HEK293T (cell line): ENCODE measurements at regions not wholly inside any gene's neighbourhood (a gene's known extent, or its start where the extent isn't known, plus 50 kb on each side); places are given as distances from the start of the nearest gene placed in this dataset.

Experiments
- CTCF ChIA-PET: fragments of 350-600 bp; formaldehyde crosslinking; extraction: SDS; loops from one replicate; lab custom pipeline; 2021; ENCODE audit warnings: antibody characterized with exemption, inconsistent platforms; lab: Yijun Ruan, JAX
- POLR2A ChIA-PET: fragments of 350-600 bp; formaldehyde crosslinking; extraction: SDS; loops from one replicate; lab custom pipeline; 2020; ENCODE audit warnings: antibody characterized with exemption, inconsistent platforms; lab: Yijun Ruan, JAX
- DNase-seq: peaks from one replicate; pipeline ENCODE4 v3.0.0; 2012; ENCODE audit warnings: mixed read lengths; ENCODE audit errors: extremely low spot score
- ARNT ChIP-seq: fragments of 450-650 bp; IDR thresholded peaks from 2 replicates; pipeline ENCODE4 v1.6.1; 2017; ENCODE audit warnings: mild to moderate bottlenecking
- BHLHE40 ChIP-seq: fragments of 450-650 bp; IDR thresholded peaks from 2 replicates; pipeline ENCODE4 v1.6.1; 2016; ENCODE audit warnings: mild to moderate bottlenecking, moderate library complexity, borderline replicate concordance
- CTBP1 ChIP-seq: fragments of 450-650 bp; IDR thresholded peaks from 2 replicates; pipeline ENCODE4 v1.6.1; 2016; ENCODE audit warnings: borderline replicate concordance
- ELF4 ChIP-seq: fragments of 450-650 bp; IDR thresholded peaks from 2 replicates; pipeline ENCODE4 v1.6.1; 2017; ENCODE audit warnings: antibody characterized with exemption
- FOXA1 ChIP-seq: fragments of 450-650 bp; IDR thresholded peaks from 2 replicates; pipeline ENCODE4 v1.6.1; 2016; ENCODE audit warnings: mild to moderate bottlenecking
- FOXK2 ChIP-seq: fragments of 450-650 bp; IDR thresholded peaks from 2 replicates; pipeline ENCODE4 v1.6.1; 2016; ENCODE audit warnings: mild to moderate bottlenecking
- FOXM1 ChIP-seq: fragments of 450-650 bp; IDR thresholded peaks from 2 replicates; pipeline ENCODE4 v1.6.1; 2017; ENCODE audit warnings: mild to moderate bottlenecking, borderline replicate concordance
- HDGF ChIP-seq: fragments of 450-650 bp; IDR thresholded peaks from 2 replicates; pipeline ENCODE4 v1.6.1; 2017; ENCODE audit warnings: antibody characterized with exemption, borderline replicate concordance
- L3MBTL2 ChIP-seq: fragments of 450-650 bp; conservative IDR thresholded peaks from 2 replicates; pipeline ENCODE4 v1.6.1; 2016; ENCODE audit warnings: mild to moderate bottlenecking
- LEF1 ChIP-seq: fragments of 450-650 bp; IDR thresholded peaks from 2 replicates; pipeline ENCODE4 v1.6.1; 2017; ENCODE audit warnings: mild to moderate bottlenecking, borderline replicate concordance
- NFRKB ChIP-seq: fragments of 450-650 bp; IDR thresholded peaks from 2 replicates; pipeline ENCODE4 v1.6.1; 2016; ENCODE audit warnings: mild to moderate bottlenecking, moderate library complexity
- SP1 ChIP-seq: fragments of 450-650 bp; IDR thresholded peaks from 2 replicates; pipeline ENCODE4 v1.6.1; 2017
- SUZ12 ChIP-seq: fragments of 450-650 bp; IDR thresholded peaks from 2 replicates; pipeline ENCODE4 v1.6.1; 2016; ENCODE audit warnings: mild to moderate bottlenecking
- TARDBP ChIP-seq: fragments of 450-650 bp; IDR thresholded peaks from 2 replicates; pipeline ENCODE4 v1.6.1; 2016
- ZNF384 ChIP-seq: fragments of 450-650 bp; IDR thresholded peaks from 2 replicates; pipeline ENCODE4 v1.6.1; 2016
- TF ChIP-seq, protein P1 (sequence below): fragments of 450-650 bp; IDR thresholded peaks from 2 replicates; pipeline ENCODE4 v1.6.1; 2016

- CTCF ChIA-PET, result interaction anchor here (0.6 to 0.9 kb wide), 2 partner anchors 366 to 921 kb away, joined by 3 to 4 read pairs; no protein-coding TSS in a partner anchor
- POLR2A ChIA-PET, result no interaction called here
- no peak for TF ChIP-seq L3MBTL2
- TF ChIP-seq BHLHE40, result no peak
- no peak for TF ChIP-seq SUZ12
- TF ChIP-seq LEF1, result no peak
- no peak for TF ChIP-seq ZNF384
- no peak for TF ChIP-seq FOXA1
- TF ChIP-seq FOXK2, result no peak
- TF ChIP-seq ELF4, result no peak
- no peak for TF ChIP-seq TARDBP
- TF ChIP-seq SP1, result no peak
- no peak for TF ChIP-seq ARNT
- DNase-seq, result no peak
Observed at GRCh38 chr2:19123556-19123955, 234.9 kb downstream of the OSR1 start.

- TF ChIP-seq NFRKB (no peak), L3MBTL2 (no peak), TARDBP (no peak), FOXK2 (no peak), FOXA1 (no peak), FOXM1 (no peak), HDGF (no peak), LEF1 (no peak), ELF4 (no peak), BHLHE40 (no peak), CTBP1 (no peak), SP1 (no peak), ZNF384 (no peak), SUZ12 (no peak), ARNT (no peak)
- TF ChIP-seq, protein P1, sequence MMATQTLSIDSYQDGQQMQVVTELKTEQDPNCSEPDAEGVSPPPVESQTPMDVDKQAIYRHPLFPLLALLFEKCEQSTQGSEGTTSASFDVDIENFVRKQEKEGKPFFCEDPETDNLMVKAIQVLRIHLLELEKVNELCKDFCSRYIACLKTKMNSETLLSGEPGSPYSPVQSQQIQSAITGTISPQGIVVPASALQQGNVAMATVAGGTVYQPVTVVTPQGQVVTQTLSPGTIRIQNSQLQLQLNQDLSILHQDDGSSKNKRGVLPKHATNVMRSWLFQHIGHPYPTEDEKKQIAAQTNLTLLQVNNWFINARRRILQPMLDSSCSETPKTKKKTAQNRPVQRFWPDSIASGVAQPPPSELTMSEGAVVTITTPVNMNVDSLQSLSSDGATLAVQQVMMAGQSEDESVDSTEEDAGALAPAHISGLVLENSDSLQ, result no peak
- CTCF ChIA-PET, result no interaction called here
- POLR2A ChIA-PET, result no interaction called here
- no peak for DNase-seq
Observed at GRCh38 chr2:19122220-19122619, 236.2 kb downstream of the OSR1 start.

- POLR2A ChIA-PET, result no interaction called here
- DNase-seq, result no peak
Observed at GRCh38 chr2:19120941-19121750, 237.3 kb downstream of the OSR1 start.

GRCh38 chr2:19120181-19120580 is 238.2 kb downstream of the OSR1 start:
- TF ChIP-seq, protein P1, result no peak
- TF ChIP-seq NFRKB, result no peak
- no peak for TF ChIP-seq FOXK2
- no peak for TF ChIP-seq SP1
- no peak for TF ChIP-seq FOXM1
- TF ChIP-seq FOXA1, result no peak
- no peak for DNase-seq
- ChIA-PET POLR2A (no interaction called here), CTCF (no interaction called here)

More at GRCh38 chr2:19120941-19121750, 237.3 kb downstream of the OSR1 start:
- TF ChIP-seq L3MBTL2 (no peak), LEF1 (no peak), SP1 (no peak), BHLHE40 (no peak), NFRKB (no peak), TARDBP (no peak), ELF4 (no peak), ZNF384 (no peak), SUZ12 (no peak), FOXA1 (no peak), ARNT (no peak), FOXK2 (no peak), FOXM1 (no peak), CTBP1 (no peak), HDGF (no peak)
- TF ChIP-seq, protein P1, result no peak
- CTCF ChIA-PET, result no interaction called here

GRCh38 chr2:19119326-19120001 is 239.0 kb downstream of the OSR1 start:
- ChIA-PET CTCF (no interaction called here), POLR2A (no interaction called here)
- TF ChIP-seq FOXA1 (no peak), L3MBTL2 (no peak), ARNT (no peak), LEF1 (no peak), FOXM1 (no peak), SUZ12 (no peak), CTBP1 (no peak), BHLHE40 (no peak), HDGF (no peak), ZNF384 (no peak), ELF4 (no peak), SP1 (no peak), FOXK2 (no peak), NFRKB (no peak), TARDBP (no peak)
- TF ChIP-seq, protein P1, result no peak
- DNase-seq, result no peak
